ENCODE measurements at regions not wholly inside any gene's neighbourhood (a gene's known extent, or its start where the extent isn't known, plus 50 kb on each side); places are given as distances from the start of the nearest gene placed in this dataset.

- no peaks in the 10 kb centered on the region for H3K27me3 ChIP-seq (ENCODE audit: low read depth)
- no peaks in the 10 kb centered on the region; the same call in 1 of the 2 replicates for H3K4me1 ChIP-seq
- in situ Hi-C loops (cut with MboI; ENCODE audit: low sequenced_read_pairs): no loop called here
- no peak for DNase-seq (ENCODE audit: low spot score in 2 of 2)
- H3K36me3 ChIP-seq (replicated peaks): no peaks in the 10 kb centered on the region
- no peaks in the 10 kb centered on the region for H3K9me3 ChIP-seq
- H3K4me3 ChIP-seq: no peak overlapping the region
These were observed 260.9 kb downstream of the SLC7A11 start for GRCh38 chr4:137981277-137981676.

GRCh38 chr4:137980641-137981040 is 261.5 kb downstream of the SLC7A11 start:
- in situ Hi-C loops (cut with MboI; ENCODE audit: low sequenced_read_pairs): no loop called here
- Histone ChIP-seq H3K9me3 (no peaks in the 10 kb centered on the region), H3K4me1 (no peaks in the 10 kb centered on the region; the same call in 1 of the 2 replicates), H3K4me3 (no peak overlapping the region), H3K27me3 (ENCODE audit: low read depth) (no peaks in the 10 kb centered on the region), H3K36me3 (replicated peaks) (no peaks in the 10 kb centered on the region)
- no peak for DNase-seq (ENCODE audit: low spot score in 2 of 2)

GRCh38 chr4:137979938-137980337 is 262.2 kb downstream of the SLC7A11 start:
- in situ Hi-C loops (cut with MboI; ENCODE audit: low sequenced_read_pairs): no loop called here
- DNase-seq (ENCODE audit: low spot score in 2 of 2): no peak
- H3K36me3 ChIP-seq (replicated peaks): no peaks in the 10 kb centered on the region
- H3K9me3 ChIP-seq: no peaks in the 10 kb centered on the region
- no peaks in the 10 kb centered on the region; the same call in 1 of the 2 replicates for H3K4me1 ChIP-seq
- H3K27me3 ChIP-seq (ENCODE audit: low read depth): no peaks in the 10 kb centered on the region
- no peak overlapping the region for H3K4me3 ChIP-seq

- in situ Hi-C loops (cut with MboI; ENCODE audit: low sequenced_read_pairs): no loop called here
These were observed 273.0 kb downstream of the SLC7A11 start for GRCh38 chr4:137968956-137969678.

GRCh38 chr4:137967480-137968190 is 274.5 kb downstream of the SLC7A11 start:
- in situ Hi-C loops (cut with MboI; ENCODE audit: low sequenced_read_pairs): no loop called here
- Histone ChIP-seq H3K4me1 (peaks cover 6% of the 10 kb centered on the region; the same call in 1 of the 2 replicates), H3K36me3 (replicated peaks) (no peaks in the 10 kb centered on the region), H3K4me3 (no peak overlapping the region), H3K27me3 (ENCODE audit: low read depth) (no peaks in the 10 kb centered on the region), H3K9me3 (no peaks in the 10 kb centered on the region)
- no peak for DNase-seq (ENCODE audit: low spot score in 2 of 2)

More at GRCh38 chr4:137968956-137969678, 273.0 kb downstream of the SLC7A11 start:
- H3K4me3 ChIP-seq: no peak overlapping the region
- H3K27me3 ChIP-seq (ENCODE audit: low read depth): no peaks in the 10 kb centered on the region
- peaks cover 6% of the 10 kb centered on the region; the same call in 1 of the 2 replicates for H3K4me1 ChIP-seq
- H3K36me3 ChIP-seq (replicated peaks): no peaks in the 10 kb centered on the region
- no peaks in the 10 kb centered on the region for H3K9me3 ChIP-seq
- no peak for DNase-seq (ENCODE audit: low spot score in 2 of 2)

DNA sequence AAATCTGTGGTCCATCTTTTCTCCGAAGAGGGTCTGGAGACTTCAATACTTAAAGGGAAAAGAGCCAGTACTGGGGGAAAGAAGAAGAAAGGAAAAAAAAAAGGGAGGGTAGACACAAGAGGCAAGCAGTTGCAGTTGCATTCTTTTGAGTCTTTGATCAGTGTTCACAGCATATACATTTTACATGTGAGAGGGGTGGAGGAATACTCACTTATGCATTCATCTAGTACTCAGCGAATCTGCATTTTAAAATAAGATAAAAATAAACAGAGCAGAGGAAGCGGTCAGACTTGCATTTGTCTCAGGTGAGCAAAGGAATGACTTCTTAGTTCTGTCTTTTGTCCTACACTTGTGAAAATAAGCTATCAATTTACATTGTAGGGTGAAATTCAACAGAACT is 275.6 kb downstream of the SLC7A11 start:
- no peak for DNase-seq (ENCODE audit: low spot score in 2 of 2)
- no peaks in the 10 kb centered on the region for H3K36me3 ChIP-seq (replicated peaks)
- no peaks in the 10 kb centered on the region for H3K27me3 ChIP-seq (ENCODE audit: low read depth)
- no peak overlapping the region for H3K4me3 ChIP-seq
- H3K9me3 ChIP-seq: no peaks in the 10 kb centered on the region
- in situ Hi-C loops (cut with MboI; ENCODE audit: low sequenced_read_pairs): no loop called here
- H3K4me1 ChIP-seq: peaks cover 6% of the 10 kb centered on the region; the same call in 1 of the 2 replicates

- Histone ChIP-seq H3K36me3 (replicated peaks) (no peaks in the 10 kb centered on the region), H3K4me1 (no peaks in the 10 kb centered on the region), H3K9me3 (no peaks in the 10 kb centered on the region), H3K4me3 (no peak overlapping the region), H3K27me3 (ENCODE audit: low read depth) (no peaks in the 10 kb centered on the region)
- in situ Hi-C loops (cut with MboI; ENCODE audit: low sequenced_read_pairs): no loop called here
- no peak for DNase-seq (ENCODE audit: low spot score in 2 of 2)
These were observed 281.1 kb downstream of the SLC7A11 start for GRCh38 chr4:137961051-137961438.

DNA sequence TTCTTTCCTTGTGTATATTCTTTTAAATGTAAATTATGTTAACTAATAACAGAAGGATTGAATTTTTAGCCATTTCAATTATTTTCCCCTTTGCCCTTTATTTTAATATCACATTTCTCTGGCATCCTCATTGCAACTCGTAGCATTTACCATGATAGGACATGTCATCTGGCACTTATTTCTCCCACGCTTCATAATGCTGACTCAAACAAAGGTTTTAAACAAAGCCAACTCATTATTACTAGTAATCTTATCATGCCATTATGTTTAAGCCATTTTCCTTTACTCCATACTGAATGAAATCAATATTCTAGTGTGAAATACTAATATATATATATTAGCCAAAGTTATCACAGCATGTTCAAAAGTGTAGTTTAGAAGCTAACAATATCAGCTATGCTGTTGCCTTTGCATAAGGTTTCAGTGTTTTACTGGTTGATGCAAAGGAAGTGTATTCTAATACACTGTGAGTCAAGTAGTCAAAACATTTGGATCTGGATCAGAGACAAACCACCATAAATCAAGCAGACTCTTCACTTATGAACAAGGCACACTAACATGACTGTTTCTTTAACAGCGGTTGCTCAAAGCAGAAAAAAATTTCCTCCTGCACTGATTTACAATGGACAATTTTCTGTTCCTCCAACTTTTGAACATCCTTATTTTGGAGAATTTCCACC is 281.6 kb downstream of the SLC7A11 start:
- no peaks in the 10 kb centered on the region for H3K4me1 ChIP-seq
- DNase-seq (ENCODE audit: low spot score in 2 of 2): no peak
- no peaks in the 10 kb centered on the region for H3K36me3 ChIP-seq (replicated peaks)
- H3K27me3 ChIP-seq (ENCODE audit: low read depth): no peaks in the 10 kb centered on the region
- in situ Hi-C loops (cut with MboI; ENCODE audit: low sequenced_read_pairs): no loop called here
- H3K9me3 ChIP-seq: no peaks in the 10 kb centered on the region
- H3K4me3 ChIP-seq: no peak overlapping the region

DNA sequence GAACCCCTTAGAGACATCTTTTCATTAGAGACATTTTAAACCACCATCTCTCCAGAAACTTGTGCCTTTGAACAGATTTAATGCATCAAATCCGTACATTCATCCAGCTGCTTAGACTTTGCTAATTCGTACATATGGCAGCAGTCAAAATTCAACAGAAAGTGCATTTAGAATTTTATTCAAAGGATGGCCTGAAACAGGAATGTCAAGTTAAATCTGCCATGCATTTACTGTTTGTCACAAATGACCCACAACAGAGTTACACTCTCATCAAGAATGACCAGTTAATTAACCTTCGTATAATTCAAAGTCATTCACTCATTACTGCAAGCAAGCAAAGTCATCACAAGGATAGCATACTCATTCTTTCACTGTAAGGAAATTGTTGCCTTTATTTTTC is 284.3 kb downstream of the SLC7A11 start:
- no peaks in the 10 kb centered on the region for H3K4me1 ChIP-seq

DNA sequence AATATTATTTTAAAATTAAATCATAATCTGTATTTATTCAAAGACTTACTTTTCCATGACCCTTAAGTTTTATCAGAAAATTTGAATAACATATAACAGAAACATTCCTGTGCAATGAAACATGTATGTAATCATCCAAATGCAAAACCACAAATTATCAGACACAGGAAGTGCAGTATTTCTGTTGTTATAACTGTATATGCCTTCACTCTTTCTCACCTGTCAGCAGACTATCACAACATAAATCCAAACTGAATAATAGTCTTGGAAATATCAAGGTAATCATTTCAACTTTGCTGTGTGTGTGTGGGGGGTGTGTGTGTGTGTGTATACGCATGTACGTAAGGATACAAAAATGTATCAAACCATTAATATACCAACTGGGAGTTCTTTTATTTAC is 285.9 kb downstream of the SLC7A11 start:
- no peaks in the 10 kb centered on the region for H3K9me3 ChIP-seq
- in situ Hi-C loops (cut with MboI; ENCODE audit: low sequenced_read_pairs): no loop called here

More for the DNA sequence above, 284.3 kb downstream of the SLC7A11 start:
- Histone ChIP-seq H3K27me3 (ENCODE audit: low read depth) (no peaks in the 10 kb centered on the region), H3K4me3 (no peak overlapping the region), H3K9me3 (no peaks in the 10 kb centered on the region), H3K36me3 (replicated peaks) (no peaks in the 10 kb centered on the region)
- no peak for DNase-seq (ENCODE audit: low spot score in 2 of 2)
- in situ Hi-C loops (cut with MboI; ENCODE audit: low sequenced_read_pairs): no loop called here

DNA sequence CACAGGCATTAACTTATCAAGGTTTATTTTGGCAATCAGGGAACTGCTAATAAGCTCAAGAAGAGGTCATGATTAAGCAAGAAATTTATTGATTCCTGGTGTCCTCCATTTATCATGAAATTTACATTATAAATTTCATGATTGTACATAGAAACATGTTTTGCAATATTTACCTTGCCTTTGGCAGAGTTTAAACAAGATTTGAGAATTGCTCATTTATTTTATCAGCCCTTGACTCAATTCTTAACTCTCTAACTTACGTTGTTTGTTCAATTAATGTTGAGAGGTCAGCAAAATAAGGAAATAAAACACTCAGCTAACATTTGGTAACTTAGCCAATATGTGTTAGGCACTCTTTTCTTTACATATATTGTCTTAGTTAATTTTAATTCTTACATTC is 286.6 kb downstream of the SLC7A11 start:
- Histone ChIP-seq H3K4me3 (no peak overlapping the region), H3K27me3 (ENCODE audit: low read depth) (no peaks in the 10 kb centered on the region), H3K4me1 (no peaks in the 10 kb centered on the region), H3K9me3 (no peaks in the 10 kb centered on the region), H3K36me3 (replicated peaks) (no peaks in the 10 kb centered on the region)
- no peak for DNase-seq (ENCODE audit: low spot score in 2 of 2)
- in situ Hi-C loops (cut with MboI; ENCODE audit: low sequenced_read_pairs): no loop called here

More for the DNA sequence above, 285.9 kb downstream of the SLC7A11 start:
- Histone ChIP-seq H3K4me1 (no peaks in the 10 kb centered on the region), H3K4me3 (no peak overlapping the region), H3K27me3 (ENCODE audit: low read depth) (no peaks in the 10 kb centered on the region), H3K36me3 (replicated peaks) (no peaks in the 10 kb centered on the region)
- DNase-seq (ENCODE audit: low spot score in 2 of 2): no peak

DNA sequence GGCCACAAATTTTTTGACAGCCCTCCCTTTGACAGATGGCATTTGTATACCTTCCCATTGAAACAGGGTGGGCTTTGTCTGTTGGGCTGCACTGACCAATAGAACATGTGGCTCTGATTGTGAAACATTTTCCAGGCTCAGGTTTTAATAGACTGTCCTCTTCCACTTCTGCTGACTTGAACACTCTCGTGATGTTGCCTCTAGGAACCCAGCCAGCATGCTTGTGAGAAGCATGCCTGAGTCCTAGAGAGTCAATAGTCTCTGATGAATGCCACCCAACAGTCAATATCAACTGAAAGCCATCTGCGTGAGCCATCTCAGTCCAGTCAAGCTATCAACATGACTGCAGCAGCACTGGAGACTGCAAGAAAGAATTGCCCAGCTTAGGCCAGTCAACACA is 290.0 kb downstream of the SLC7A11 start:
- Histone ChIP-seq H3K36me3 (replicated peaks) (no peaks in the 10 kb centered on the region), H3K4me3 (no peak overlapping the region), H3K4me1 (no peaks in the 10 kb centered on the region), H3K9me3 (no peaks in the 10 kb centered on the region), H3K27me3 (ENCODE audit: low read depth) (no peaks in the 10 kb centered on the region)
- in situ Hi-C loops (cut with MboI; ENCODE audit: low sequenced_read_pairs): no loop called here
- no peak for DNase-seq (ENCODE audit: low spot score in 2 of 2)

- in situ Hi-C loops (cut with MboI; ENCODE audit: low sequenced_read_pairs): no loop called here
- H3K9me3 ChIP-seq: no peaks in the 10 kb centered on the region
- H3K4me1 ChIP-seq: no peaks in the 10 kb centered on the region
These were observed 291.9 kb downstream of the SLC7A11 start for GRCh38 chr4:137950286-137950685.

DNA sequence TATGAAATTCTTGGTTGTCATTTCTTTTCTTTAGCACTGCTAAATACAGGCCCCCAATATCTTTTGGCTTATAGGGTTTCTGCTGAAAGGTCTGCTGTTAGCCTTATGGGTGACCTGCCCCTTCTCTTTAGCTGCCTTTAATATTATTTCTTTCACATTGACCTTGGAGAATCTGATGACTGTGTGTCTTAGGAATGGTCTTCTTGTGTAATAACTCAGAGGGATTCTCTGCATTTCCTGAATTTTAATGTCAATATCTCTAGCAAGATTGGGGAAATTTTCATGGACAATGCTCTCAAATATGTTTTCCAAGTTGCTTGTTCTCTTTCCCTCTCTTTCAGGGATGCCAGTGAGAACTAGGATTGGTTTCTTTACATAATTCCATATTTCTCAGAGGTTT is 292.4 kb downstream of the SLC7A11 start:
- Histone ChIP-seq H3K4me3 (no peak overlapping the region), H3K9me3 (no peaks in the 10 kb centered on the region), H3K27me3 (ENCODE audit: low read depth) (no peaks in the 10 kb centered on the region), H3K36me3 (replicated peaks) (no peaks in the 10 kb centered on the region), H3K4me1 (no peaks in the 10 kb centered on the region)
- DNase-seq (ENCODE audit: low spot score in 2 of 2): no peak
- in situ Hi-C loops (cut with MboI; ENCODE audit: low sequenced_read_pairs): no loop called here

More at GRCh38 chr4:137950286-137950685, 291.9 kb downstream of the SLC7A11 start:
- no peaks in the 10 kb centered on the region for H3K27me3 ChIP-seq (ENCODE audit: low read depth)
- DNase-seq (ENCODE audit: low spot score in 2 of 2): no peak
- H3K36me3 ChIP-seq (replicated peaks): no peaks in the 10 kb centered on the region
- H3K4me3 ChIP-seq: no peak overlapping the region
